A549 (cell line): ENCODE measurements at regions not wholly inside any gene's neighbourhood (a gene's known extent, or its start where the extent isn't known, plus 50 kb on each side); places are given as distances from the start of the nearest gene placed in this dataset.
A peak's percentile ranks its signal among the peaks of the same experiment; 100 is the strongest.

Source experiments
- ATAC-seq, 2 experiments: fragments of 200-7000 bp in 1 of 2; fragments of >200 bp in 1 of 2; cut with Nextera tagmentation in 1 of 2; cut with Tn5 transposase in 1 of 2; 3 replicates each; pipeline versions ENCODE4 v1.8.0 to v1.9.1; 2018 to 2020; ENCODE audit warnings: mild to moderate bottlenecking in 1 of 2, moderate library complexity in 1 of 2
- CTCF ChIA-PET: fragments of 300-600 bp; sonication (Branson Sonifier 250); formaldehyde crosslinking; extraction: SDS; loops from one replicate; lab custom pipeline; 2021; ENCODE audit warnings: antibody characterized with exemption, inconsistent platforms; lab: Yijun Ruan, JAX
- POLR2A ChIA-PET: fragments of 350-600 bp; formaldehyde crosslinking; extraction: SDS; loops from one replicate; lab custom pipeline; 2021; ENCODE audit warnings: antibody characterized with exemption, inconsistent platforms; lab: Yijun Ruan, JAX
- DNase-seq, 2 experiments: peaks; one replicate each; pipeline versions ENCODE4 v3.0.0 to v3.0.0-alpha.2; 2011 to 2016; ENCODE audit warnings: low read depth in 1 of 2, low spot score in 1 of 2
- FAIRE-seq: peaks from 2 replicates; lab custom pipeline; 2011; peaks lifted over from hg19 to GRCh38; lab: Jason Lieb, UNC
- H3K27ac ChIP-seq, 2 experiments: fragments of >200 bp; sonication (Bioruptor Twin); formaldehyde crosslinking; 3 replicates each; pipeline ENCODE4 v1.5.1; 2016 to 2017
- H3K4me1 ChIP-seq: fragments of >200 bp; sonication (Bioruptor Twin); formaldehyde crosslinking; 3 replicates; pipeline ENCODE4 v1.6.1; 2016
- H3K4me2 ChIP-seq: fragments of >200 bp; sonication (Bioruptor Twin); formaldehyde crosslinking; 3 replicates; pipeline ENCODE4 v1.6.1; 2016
- H3K4me3 ChIP-seq: fragments of >200 bp; sonication (Bioruptor Twin); formaldehyde crosslinking; 3 replicates; pipeline ENCODE4 v1.5.1; 2016
- H3K9me3 ChIP-seq: fragments of >200 bp; sonication (Bioruptor Twin); formaldehyde crosslinking; 3 replicates; pipeline ENCODE4 v1.6.1; 2016
- BHLHE40 ChIP-seq: IDR thresholded peaks from 2 replicates; pipeline ENCODE4 v1.6.1; 2012; ENCODE audit warnings: low read depth, low read length, inconsistent platforms
- CEBPB ChIP-seq, 2 experiments: fragments of >200 bp in 1 of 2; sonication (Bioruptor Twin) in 1 of 2; formaldehyde crosslinking in 1 of 2; IDR thresholded peaks; 2 replicates each; pipeline ENCODE4 v1.6.1; 2012 to 2016
- EHF ChIP-seq: fragments of 250-450 bp; sonication (Bioruptor Pico); IDR thresholded peaks from 2 replicates; pipeline ENCODE4 v1.5.0; 2020; ENCODE audit warnings: mild to moderate bottlenecking
- EHMT2 ChIP-seq: fragments of 200-600 bp; sonication (generic); IDR thresholded peaks from 2 replicates; pipeline ENCODE4 v1.6.1; 2016; ENCODE audit warnings: antibody characterized with exemption, low read depth, mild to moderate bottlenecking, moderate library complexity
- GATA3 ChIP-seq: IDR thresholded peaks from 2 replicates; pipeline ENCODE4 v1.6.1; 2012; ENCODE audit warnings: borderline replicate concordance
- HDAC2 ChIP-seq: fragments of 200-600 bp; sonication (generic); IDR thresholded peaks from 2 replicates; pipeline ENCODE4 v1.6.1; 2016
- HES2 ChIP-seq: fragments of >200 bp; sonication (Bioruptor Twin); formaldehyde crosslinking; IDR thresholded peaks from 2 replicates; pipeline ENCODE4 v1.6.1; 2016
- HEYL ChIP-seq: fragments of 250-450 bp; sonication (Bioruptor Pico); IDR thresholded peaks from 2 replicates; pipeline ENCODE4 v1.8.0; 2021; ENCODE audit warnings: mild to moderate bottlenecking, moderate library complexity
- HOXB13 ChIP-seq: fragments of 250-450 bp; sonication (Bioruptor Pico); IDR thresholded peaks from 2 replicates; pipeline ENCODE4 v1.5.0; 2020; ENCODE audit warnings: low read depth, mild to moderate bottlenecking, moderate library complexity
- KDM5A ChIP-seq: fragments of 200-600 bp; sonication (generic); IDR thresholded peaks from 2 replicates; pipeline ENCODE4 v1.6.1; 2016; ENCODE audit warnings: antibody characterized with exemption, mild to moderate bottlenecking
- MAFK ChIP-seq: fragments of 450-650 bp; IDR thresholded peaks from 2 replicates; pipeline ENCODE4 v1.6.1; 2014; ENCODE audit not compliant: partially characterized antibody
- PHF8 ChIP-seq: fragments of 200-600 bp; sonication (generic); IDR thresholded peaks from 2 replicates; pipeline ENCODE4 v1.6.1; 2016; ENCODE audit warnings: low read depth, mild to moderate bottlenecking, antibody characterized with exemption, moderate library complexity, borderline replicate concordance
- RAD21 ChIP-seq, 2 experiments: fragments of >200 bp in 1 of 2; sonication (Bioruptor Twin) in 1 of 2; formaldehyde crosslinking in 1 of 2; IDR thresholded peaks in 1 of 2; conservative IDR thresholded peaks in 1 of 2; 2 replicates in 1 of 2; 3 replicates in 1 of 2; pipeline ENCODE4 v1.6.1; 2012 to 2018; ENCODE audit warnings: inconsistent platforms in 1 of 2
- RARB ChIP-seq: fragments of 250-450 bp; sonication (Bioruptor Pico); IDR thresholded peaks from 2 replicates; pipeline ENCODE4 v1.8.0; 2021; ENCODE audit warnings: mild to moderate bottlenecking, moderate library complexity
- RNF2 ChIP-seq: fragments of 200-600 bp; sonication (generic); IDR thresholded peaks from 2 replicates; pipeline ENCODE4 v1.6.1; 2016; ENCODE audit warnings: low read depth, mild to moderate bottlenecking, antibody characterized with exemption, moderate library complexity, borderline replicate concordance
- USF2 ChIP-seq: fragments of 450-650 bp; IDR thresholded peaks from 2 replicates; pipeline ENCODE4 v1.6.1; 2014; ENCODE audit warnings: antibody characterized with exemption
- ZNF302 ChIP-seq: fragments of 250-450 bp; sonication (Bioruptor Pico); IDR thresholded peaks from 2 replicates; pipeline ENCODE4 v1.9.0; 2021; ENCODE audit warnings: inconsistent platforms, mild to moderate bottlenecking, moderate library complexity
- WGBS: methylation state at CpG from one replicate; pipeline ENCODE4 v1.1.6; 2017; ENCODE audit errors: missing lambda C conversion rate; 5-methylcytosine and 5-hydroxymethylcytosine counted together
- TF ChIP-seq, protein P1 (sequence below): fragments of >200 bp; sonication (Bioruptor Twin); formaldehyde crosslinking; IDR thresholded peaks from 3 replicates; pipeline ENCODE4 v1.5.1; 2016
- TF ChIP-seq, protein P2 (sequence below): fragments of 250-450 bp; sonication (Bioruptor Pico); IDR thresholded peaks from 2 replicates; pipeline ENCODE4 v1.5.0; 2021; ENCODE audit warnings: mild to moderate bottlenecking, moderate library complexity, borderline replicate concordance

- no peak for FAIRE-seq
- Histone ChIP-seq H3K9me3 (no peaks in the 10 kb centered on the region), H3K4me2 (no peak overlapping the region), H3K4me3 (no peak overlapping the region), H3K27ac (no peak overlapping the region), H3K4me1 (no peaks in the 10 kb centered on the region)
- no peak for DNase-seq
- CTCF ChIA-PET: no interaction called here
- no peak for ATAC-seq
- WGBS: 0% methylated on average over 2 of the region's 2 CpGs
- TF ChIP-seq HES2 (no peak), MAFK (peak; percentile 32)
- POLR2A ChIA-PET: no interaction called here
Measured at GRCh38 chr14:61918998-61919397, 156.8 kb downstream of the SNAPC1 start.

DNA sequence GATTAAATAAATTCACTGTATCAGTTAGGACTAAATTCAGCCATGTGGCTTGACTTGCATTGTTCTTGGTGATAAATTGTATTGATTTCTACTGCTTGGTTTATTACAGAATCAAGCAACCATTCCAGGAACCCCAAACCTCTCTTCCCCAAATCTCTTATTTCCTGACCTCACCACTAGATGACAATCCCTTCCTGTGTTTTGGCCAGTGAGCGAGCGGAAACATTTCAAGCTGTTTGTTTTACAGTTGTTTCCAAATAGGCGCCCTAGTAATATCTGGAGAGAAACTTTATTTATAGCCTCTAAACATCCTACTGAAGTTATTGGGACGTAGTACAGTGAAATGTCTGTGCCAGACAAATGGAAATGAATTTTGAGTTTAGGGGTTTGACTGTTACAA, 161.1 kb downstream of the SNAPC1 start:
- TF ChIP-seq RAD21 (conservative IDR thresholded peaks at IDR 0.05 in 1 of 2, IDR thresholded peaks at IDR 0.05 in 1 of 2) (peak; percentile 13 to 20; a peak in 1 of 5 replicates), MAFK (no peak), GATA3 (no peak)
- Histone ChIP-seq H3K9me3 (no peaks in the 10 kb centered on the region), H3K4me1 (peaks cover 7% of the 10 kb centered on the region; the same call in 2 of the 3 replicates), H3K27ac (no peak overlapping the region), H3K4me2 (no peak overlapping the region), H3K4me3 (no peak overlapping the region)
- CTCF ChIA-PET: no interaction called here
- no peak for FAIRE-seq
- no peak for DNase-seq
- WGBS: 41% methylated on average over 4 of the region's 4 CpGs
- POLR2A ChIA-PET: no interaction called here
- ATAC-seq: no peak

- no peak overlapping the region for H3K27ac ChIP-seq
- DNase-seq (peak in 1 of 2 experiments; percentile 22), ATAC-seq (peak in 1 of 2 experiments; percentile 65; a peak in 2 of 6 replicates), FAIRE-seq (no peak)
- H3K9me3 ChIP-seq: no peaks in the 10 kb centered on the region
- CTCF ChIA-PET: interaction anchor here (1.2 kb wide), 1 partner anchor 202 kb away, joined by 7 read pairs; no protein-coding TSS in a partner anchor
- H3K4me2 ChIP-seq: no peak overlapping the region
- TF ChIP-seq, protein P1, sequence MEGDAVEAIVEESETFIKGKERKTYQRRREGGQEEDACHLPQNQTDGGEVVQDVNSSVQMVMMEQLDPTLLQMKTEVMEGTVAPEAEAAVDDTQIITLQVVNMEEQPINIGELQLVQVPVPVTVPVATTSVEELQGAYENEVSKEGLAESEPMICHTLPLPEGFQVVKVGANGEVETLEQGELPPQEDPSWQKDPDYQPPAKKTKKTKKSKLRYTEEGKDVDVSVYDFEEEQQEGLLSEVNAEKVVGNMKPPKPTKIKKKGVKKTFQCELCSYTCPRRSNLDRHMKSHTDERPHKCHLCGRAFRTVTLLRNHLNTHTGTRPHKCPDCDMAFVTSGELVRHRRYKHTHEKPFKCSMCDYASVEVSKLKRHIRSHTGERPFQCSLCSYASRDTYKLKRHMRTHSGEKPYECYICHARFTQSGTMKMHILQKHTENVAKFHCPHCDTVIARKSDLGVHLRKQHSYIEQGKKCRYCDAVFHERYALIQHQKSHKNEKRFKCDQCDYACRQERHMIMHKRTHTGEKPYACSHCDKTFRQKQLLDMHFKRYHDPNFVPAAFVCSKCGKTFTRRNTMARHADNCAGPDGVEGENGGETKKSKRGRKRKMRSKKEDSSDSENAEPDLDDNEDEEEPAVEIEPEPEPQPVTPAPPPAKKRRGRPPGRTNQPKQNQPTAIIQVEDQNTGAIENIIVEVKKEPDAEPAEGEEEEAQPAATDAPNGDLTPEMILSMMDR: peak; percentile 13; the same call in 1 of the 3 replicates
- TF ChIP-seq CEBPB (IDR thresholded peaks at IDR 0.05): no peak
- TF ChIP-seq MAFK: no peak
- TF ChIP-seq RAD21 (conservative IDR thresholded peaks at IDR 0.05 in 1 of 2, IDR thresholded peaks at IDR 0.05 in 1 of 2): peak in 1 of 2 experiments; percentile 27; a peak in 1 of 5 replicates
- H3K4me1 ChIP-seq: peaks cover 7% of the 10 kb centered on the region; the same call in 2 of the 3 replicates
- POLR2A ChIA-PET: no interaction called here
- no peak overlapping the region for H3K4me3 ChIP-seq
- WGBS: 19% methylated on average over 5 of the region's 5 CpGs
Measured at GRCh38 chr14:61925043-61925442, 162.8 kb downstream of the SNAPC1 start.

GRCh38 chr14:61925732-61926435, 163.7 kb downstream of the SNAPC1 start:
- no peak overlapping the region for H3K27ac ChIP-seq
- DNase-seq: no peak
- no peak for ATAC-seq
- FAIRE-seq: no peak
- no peaks in the 10 kb centered on the region for H3K9me3 ChIP-seq
- TF ChIP-seq CEBPB (IDR thresholded peaks at IDR 0.05): 0 out of 4 replicates have a peak, but pooled peaks of 1 of the 2 experiments have one; percentile 29
- TF ChIP-seq KDM5A: no peak
- TF ChIP-seq EHF (CRISPR knock-in tag): no peak
- TF ChIP-seq BHLHE40: no peak
- CTCF ChIA-PET: interaction anchor here (1.2 to 2.4 kb wide), 2 partner anchors 130 to 201 kb away, joined by 3 to 7 read pairs; no protein-coding TSS in a partner anchor
- H3K4me3 ChIP-seq: no peak overlapping the region
- POLR2A ChIA-PET: no interaction called here
- 28% methylated on average over 1 of the region's 1 CpG for WGBS
- H3K4me1 ChIP-seq: peaks cover 7% of the 10 kb centered on the region; the same call in 2 of the 3 replicates
- no peak overlapping the region for H3K4me2 ChIP-seq

GRCh38 chr14:61927060-61927459, 164.8 kb downstream of the SNAPC1 start:
- POLR2A ChIA-PET: interaction anchor here (0.6 kb wide), 1 partner anchor 180 kb away, joined by 3 read pairs; no protein-coding TSS in a partner anchor
- Histone ChIP-seq H3K27ac (no peak overlapping the region), H3K9me3 (no peaks in the 10 kb centered on the region), H3K4me2 (peak overlapping the region; percentile 34), H3K4me1 (peaks cover 7% of the 10 kb centered on the region; the same call in 2 of the 3 replicates), H3K4me3 (no peak overlapping the region)
- DNase-seq (no peak), FAIRE-seq (no peak), ATAC-seq (no peak)
- CTCF ChIA-PET: interaction anchor here (1.2 to 2.4 kb wide), 3 partner anchors 45 to 200 kb away, joined by 3 to 7 read pairs (median 4); no protein-coding TSS in a partner anchor
- 6% methylated on average over 1 of the region's 1 CpG for WGBS
- TF ChIP-seq PHF8 (no peak), HES2 (no peak), GATA3 (no peak), RNF2 (no peak), USF2 (no peak), EHMT2 (no peak), HEYL (CRISPR knock-in tag) (no peak), ZNF302 (no peak), HOXB13 (CRISPR knock-in tag) (no peak), HDAC2 (no peak), RARB (no peak)
- TF ChIP-seq, protein P2, sequence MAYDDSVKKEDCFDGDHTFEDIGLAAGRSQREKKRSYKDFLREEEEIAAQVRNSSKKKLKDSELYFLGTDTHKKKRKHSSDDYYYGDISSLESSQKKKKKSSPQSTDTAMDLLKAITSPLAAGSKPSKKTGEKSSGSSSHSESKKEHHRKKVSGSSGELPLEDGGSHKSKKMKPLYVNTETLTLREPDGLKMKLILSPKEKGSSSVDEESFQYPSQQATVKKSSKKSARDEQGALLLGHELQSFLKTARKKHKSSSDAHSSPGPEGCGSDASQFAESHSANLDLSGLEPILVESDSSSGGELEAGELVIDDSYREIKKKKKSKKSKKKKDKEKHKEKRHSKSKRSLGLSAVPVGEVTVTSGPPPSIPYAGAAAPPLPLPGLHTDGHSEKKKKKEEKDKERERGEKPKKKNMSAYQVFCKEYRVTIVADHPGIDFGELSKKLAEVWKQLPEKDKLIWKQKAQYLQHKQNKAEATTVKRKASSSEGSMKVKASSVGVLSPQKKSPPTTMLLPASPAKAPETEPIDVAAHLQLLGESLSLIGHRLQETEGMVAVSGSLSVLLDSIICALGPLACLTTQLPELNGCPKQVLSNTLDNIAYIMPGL (CRISPR knock-in tag): no peak
